IMR-90 (cell line): ENCODE measurements at regions not wholly inside any gene's neighbourhood (a gene's known extent, or its start where the extent isn't known, plus 50 kb on each side); places are given as distances from the start of the nearest gene placed in this dataset.

Experiments
- ATAC-seq: fragments of 200-7000 bp; cut with Tn5 transposase; 2 replicates; pipeline ENCODE4 v1.9.1; 2020; ENCODE audit warnings: low read depth, mild to moderate bottlenecking, moderate library complexity
- BruUV-seq: library from RNA; stranded (reverse); fragments of 400-500 nt; replicated peaks from 2 replicates; lab custom pipeline; 2021; lab: Mats Ljungman, UMichigan
- CTCF ChIA-PET: fragments of 300-600 bp; formaldehyde crosslinking; extraction: SDS; loops from one replicate; lab custom pipeline; 2021; ENCODE audit warnings: antibody characterized with exemption; lab: Yijun Ruan, JAX
- POLR2A ChIA-PET: fragments of 300-600 bp; sonication (Branson Sonifier 250); formaldehyde crosslinking; loops from one replicate; lab custom pipeline; 2022; ENCODE audit warnings: antibody characterized with exemption; ENCODE audit not compliant: unreplicated experiment; lab: Charles Lee
- DNase-seq: peaks from one replicate; pipeline ENCODE4 v3.0.0; 2013
- H2AFZ ChIP-seq: replicated peaks from 2 replicates; pipeline ENCODE3; 2013; ENCODE audit warnings: low read length, mild to moderate bottlenecking; ENCODE audit not compliant: poor library complexity
- H2AK5ac ChIP-seq: 2 replicates; pipeline ENCODE4 v1.6.1; 2013; ENCODE audit warnings: low read depth, low read length, inconsistent platforms
- H2AK9ac ChIP-seq: replicated peaks from 2 replicates; pipeline ENCODE3; 2013; ENCODE audit warnings: mild to moderate bottlenecking, low read depth, low read length, moderate library complexity; ENCODE audit not compliant: poor library complexity
- H2BK120ac ChIP-seq: 2 replicates; pipeline ENCODE4 v1.6.1; 2013; ENCODE audit warnings: low read depth, low read length, inconsistent platforms
- H2BK15ac ChIP-seq: 3 replicates; pipeline ENCODE4 v1.6.1; 2013; ENCODE audit warnings: low read depth, low read length, inconsistent platforms
- H2BK20ac ChIP-seq: 2 replicates; pipeline ENCODE4 v1.6.1; 2013; ENCODE audit warnings: low read depth, mild to moderate bottlenecking, inconsistent platforms, low read length, moderate library complexity
- H2BK5ac ChIP-seq: 2 replicates; pipeline ENCODE4 v1.6.1; 2013; ENCODE audit warnings: mild to moderate bottlenecking, low read depth, low read length, inconsistent platforms; ENCODE audit not compliant: poor library complexity, severe bottlenecking
- H3K14ac ChIP-seq: replicated peaks from 2 replicates; pipeline ENCODE4 v1.6.1; 2013; ENCODE audit warnings: low read depth, low read length, inconsistent platforms
- H3K18ac ChIP-seq: 2 replicates; pipeline ENCODE4 v1.6.1; 2013; ENCODE audit warnings: low read depth, low read length, control low read depth
- H3K23ac ChIP-seq: 2 replicates; pipeline ENCODE4 v1.6.1; 2013; ENCODE audit warnings: low read depth, low read length, inconsistent platforms
- H3K27ac ChIP-seq: 2 replicates; pipeline ENCODE4 v1.5.1; 2013; ENCODE audit warnings: mild to moderate bottlenecking, control low read depth, low read length; ENCODE audit not compliant: insufficient read depth
- H3K27me3 ChIP-seq: 2 replicates; pipeline ENCODE4 v1.6.1; 2013; ENCODE audit warnings: low read length; ENCODE audit not compliant: control insufficient read depth, insufficient read depth
- H3K36me3 ChIP-seq: 2 replicates; pipeline ENCODE4 v1.6.1; 2013; ENCODE audit warnings: low read length, mixed read lengths; ENCODE audit not compliant: control insufficient read depth, insufficient read depth
- H3K4ac ChIP-seq: 2 replicates; pipeline ENCODE4 v1.6.1; 2013; ENCODE audit warnings: low read depth, low read length, inconsistent platforms
- H3K4me1 ChIP-seq: 2 replicates; pipeline ENCODE4 v1.6.1; 2013; ENCODE audit warnings: low read length, mixed read lengths; ENCODE audit not compliant: control insufficient read depth, insufficient read depth
- H3K4me2 ChIP-seq: 2 replicates; pipeline ENCODE4 v1.6.1; 2013; ENCODE audit warnings: low read depth, mild to moderate bottlenecking, control low read depth, low read length, moderate library complexity
- H3K4me3 ChIP-seq: 2 replicates; pipeline ENCODE4 v1.5.1; 2013; ENCODE audit warnings: low read depth, mild to moderate bottlenecking, control low read depth, low read length, moderate library complexity; ENCODE audit not compliant: insufficient read depth
- H3K56ac ChIP-seq: 2 replicates; pipeline ENCODE4 v1.6.1; 2013; ENCODE audit warnings: low read length, inconsistent platforms; ENCODE audit not compliant: insufficient read depth; ENCODE audit errors: extremely low read depth
- H3K79me1 ChIP-seq, 2 experiments: 2 replicates each; pipeline ENCODE4 v1.6.1; 2013; ENCODE audit warnings: low read length in 2 of 2, inconsistent platforms in 1 of 2, low read depth in 1 of 2
- H3K9ac ChIP-seq: 2 replicates; pipeline ENCODE4 v1.6.1; 2013; ENCODE audit warnings: low read depth, low read length, control low read depth
- H3K9me1 ChIP-seq: 2 replicates; pipeline ENCODE4 v1.6.1; 2013; ENCODE audit warnings: low read length, inconsistent platforms; ENCODE audit not compliant: insufficient read depth
- H3K9me3 ChIP-seq: 2 replicates; pipeline ENCODE4 v1.6.1; 2013; ENCODE audit warnings: low read length; ENCODE audit not compliant: control insufficient read depth, insufficient read depth
- H4K20me1 ChIP-seq: 2 replicates; pipeline ENCODE4 v1.6.1; 2013; ENCODE audit warnings: low read length, inconsistent platforms; ENCODE audit not compliant: insufficient read depth
- H4K5ac ChIP-seq: 2 replicates; pipeline ENCODE4 v1.6.1; 2013; ENCODE audit warnings: mild to moderate bottlenecking, low read depth, low read length, control low read depth
- H4K8ac ChIP-seq, 2 experiments: 2 replicates each; pipeline ENCODE4 v1.6.1; 2013; ENCODE audit warnings: low read depth in 2 of 2, low read length in 2 of 2, control low read depth in 1 of 2, inconsistent platforms in 1 of 2
- H4K91ac ChIP-seq: 2 replicates; pipeline ENCODE4 v1.6.1; 2013; ENCODE audit warnings: low read depth, low read length, inconsistent platforms; ENCODE audit not compliant: insufficient read depth
- BHLHE40 ChIP-seq: fragments of 150-350 bp; IDR thresholded peaks from 2 replicates; pipeline ENCODE4 v1.6.1; 2016; ENCODE audit warnings: mild to moderate bottlenecking, low read depth, low read length
- CTCF ChIP-seq: conservative IDR thresholded peaks from 2 replicates; pipeline ENCODE4 v1.5.1; 2012; ENCODE audit warnings: mild to moderate bottlenecking, low read depth, low read length, improper control_type of control experiment
- ELK1 ChIP-seq: fragments of 150-350 bp; IDR thresholded peaks from 2 replicates; pipeline ENCODE4 v1.6.1; 2016; ENCODE audit warnings: low read depth, mild to moderate bottlenecking, low read length, moderate library complexity, borderline replicate concordance
- FOS ChIP-seq: fragments of 150-350 bp; IDR thresholded peaks from 2 replicates; pipeline ENCODE4 v1.6.1; 2016; ENCODE audit warnings: low read depth, low read length
- MAFK ChIP-seq: IDR thresholded peaks from 2 replicates; pipeline ENCODE4 v1.6.1; 2012; ENCODE audit warnings: low read depth, low read length, improper control_type of control experiment
- MAZ ChIP-seq: IDR thresholded peaks from 2 replicates; pipeline ENCODE4 v1.6.1; 2012; ENCODE audit warnings: low read depth, mild to moderate bottlenecking, low read length, improper control_type of control experiment, moderate library complexity, borderline replicate concordance
- NFE2L2 ChIP-seq: fragments of 150-350 bp; IDR thresholded peaks from 2 replicates; pipeline ENCODE4 v1.6.1; 2016; ENCODE audit warnings: low read depth, mild to moderate bottlenecking, low read length
- POLR2A ChIP-seq: IDR thresholded peaks from 2 replicates; pipeline ENCODE4 v1.6.1; 2012; ENCODE audit warnings: mild to moderate bottlenecking, low read depth, low read length
- RCOR1 ChIP-seq: IDR thresholded peaks from 2 replicates; pipeline ENCODE4 v1.6.1; 2012; ENCODE audit warnings: mild to moderate bottlenecking, low read length, improper control_type of control experiment; ENCODE audit not compliant: insufficient replicate concordance
- RFX5 ChIP-seq: IDR thresholded peaks from 2 replicates; pipeline ENCODE4 v1.8.0; 2012; ENCODE audit warnings: low read depth, mild to moderate bottlenecking, low read length, moderate library complexity
- WGBS, 2 experiments: methylation state at CpG; one replicate each; pipeline versions ENCODE4 v1.1.5 to v1.1.7; 2013; ENCODE audit warnings: missing lambda C conversion rate in 2 of 2; ENCODE audit not compliant: insufficient read length in 1 of 2; ENCODE audit errors: extremely low coverage in 2 of 2; 5-methylcytosine and 5-hydroxymethylcytosine counted together
- dilution Hi-C: fragments of 300-500 bp; cut with HindIII; formaldehyde crosslinking; loops from one replicate; pipeline ENCODE4 v1.14.3; 2018; ENCODE audit warnings: low sequenced_read_pairs; ENCODE audit not compliant: unreplicated experiment
- in situ Hi-C: fragments of 300-500 bp; cut with MboI; formaldehyde crosslinking; loops from 3 replicates; pipeline ENCODE4 v1.14.3; 2019; ENCODE audit warnings: low sequenced_read_pairs, inconsistent platforms, mixed read lengths
- intact Hi-C: fragments of 100-400 bp; cut with micrococcal nuclease; formaldehyde crosslinking; loops from 2 replicates; pipeline ENCODE4 v1.10.0; 2022

GRCh38 chr13:56923626-56924140, 217.0 kb upstream of the PRR20A start:
- Histone ChIP-seq H3K9me3 (peaks cover 7% of the 10 kb centered on the region), H4K20me1 (no peaks in the 10 kb centered on the region), H3K4me3 (no peak overlapping the region), H3K27me3 (no peaks in the 10 kb centered on the region), H3K36me3 (no peaks in the 10 kb centered on the region), H4K91ac (no peak overlapping the region), H3K18ac (no peak overlapping the region), H2BK20ac (no peak overlapping the region), H3K4me1 (no peaks in the 10 kb centered on the region), H3K14ac (no peak overlapping the region), H2AFZ (no peak overlapping the region), H3K56ac (no peak overlapping the region), H3K4me2 (no peak overlapping the region), H2AK9ac (no peak overlapping the region), H3K27ac (no peak overlapping the region), H3K23ac (no peak overlapping the region), H4K8ac (no peak overlapping the region), H3K9ac (no peak overlapping the region), H3K4ac (no peak overlapping the region), H4K5ac (no peak overlapping the region), H3K9me1 (no peaks in the 10 kb centered on the region), H2AK5ac (no peak overlapping the region), H2BK120ac (no peak overlapping the region), H2BK5ac (no peak overlapping the region), H2BK15ac (no peak overlapping the region), H3K79me1 (no peaks in the 10 kb centered on the region)
- ChIA-PET POLR2A (no interaction called here), CTCF (no interaction called here)
- TF ChIP-seq NFE2L2 (no peak), MAFK (no peak), ELK1 (no peak), CTCF (no peak), RCOR1 (no peak), RFX5 (no peak), BHLHE40 (no peak), POLR2A (no peak), MAZ (no peak), FOS (no peak)
- no CpG with 5 or more reads among the region's 2 CpGs for WGBS, 2 experiments
- intact Hi-C loops (no loop called here), in situ Hi-C loops (no loop called here), dilution Hi-C loops (no loop called here)
- DNase-seq (no peak), ATAC-seq (no peak)
- BruUV-seq: no TSS peak
